Mucosa of descending colon (tissue), 3 donors: ENCODE measurements at regions not wholly inside any gene's neighbourhood (a gene's known extent, or its start where the extent isn't known, plus 50 kb on each side); places are given as distances from the start of the nearest gene placed in this dataset.

Experiments used
- ATAC-seq: fragments of 200-7000 bp; cut with Tn5 transposase; one replicate; pipeline ENCODE4 v1.9.1; 2020; ENCODE audit warnings: mild to moderate bottlenecking, moderate library complexity
- DNase-seq, 3 donors: peaks; one replicate each; pipeline ENCODE4 v3.0.0-alpha.2; 2020
- H3K36me3 ChIP-seq: fragments of 200-600 bp; one replicate; pipeline ENCODE4 v1.8.0; 2021; ENCODE audit warnings: low read depth, mild to moderate bottlenecking
- H3K4me1 ChIP-seq: fragments of 200-600 bp; one replicate; pipeline ENCODE4 v1.8.0; 2021; ENCODE audit warnings: low read depth, mild to moderate bottlenecking
- H3K4me3 ChIP-seq: fragments of 200-600 bp; one replicate; pipeline ENCODE4 v1.8.0; 2021; ENCODE audit warnings: mild to moderate bottlenecking
- H3K9me3 ChIP-seq: fragments of 200-600 bp; one replicate; pipeline ENCODE4 v1.8.0; 2021; ENCODE audit warnings: mild to moderate bottlenecking
- intact Hi-C, 2 donors: fragments of 100-400 bp; cut with DNase I in 1 of 2; cut with micrococcal nuclease in 1 of 2; formaldehyde crosslinking; loops; one replicate each; pipeline versions ENCODE4 v1.11.0 to v1.11.1; 2022; cut with DNase I, micrococcal nuclease
- TF ChIP-seq, protein P1 (sequence below): fragments of 200-600 bp; IDR thresholded peaks from one replicate; pipeline ENCODE4 v1.8.0; 2022; ENCODE audit warnings: antibody characterized with exemption, mild to moderate bottlenecking
- donor health status: DM: no; HTN: no; CAD: no; lungs with moderate emphysema.
- donor health status: DM: no; HTN: no; CAD: no.
- donor health status: DM: no; HTN: yes; CAD: no.

DNA sequence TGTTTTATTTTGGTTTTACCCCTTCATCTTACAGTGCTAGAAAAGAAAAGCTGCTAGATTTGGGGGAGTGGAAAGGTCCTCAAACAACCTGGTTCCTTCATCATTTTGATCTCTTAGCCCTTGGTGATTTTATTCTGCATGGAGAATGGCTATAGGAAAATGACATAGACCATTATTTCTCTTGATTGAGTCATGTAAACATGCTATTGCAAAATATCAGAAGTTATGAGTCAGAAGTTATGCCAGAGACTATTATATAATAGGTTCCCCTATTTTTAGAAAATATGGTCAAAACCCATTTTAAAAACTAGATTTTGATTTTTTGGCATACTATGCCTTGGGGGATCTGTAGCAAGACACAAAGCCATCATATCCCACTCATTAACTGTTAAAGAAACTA is 83.7 kb upstream of the FAM9C start:
- Histone ChIP-seq H3K4me1 (peaks cover 5% of the 10 kb centered on the region), H3K4me3 (no peak overlapping the region), H3K9me3 (no peaks in the 10 kb centered on the region), H3K36me3 (no peaks in the 10 kb centered on the region)
- DNase-seq (no peak), ATAC-seq (no peak)
- TF ChIP-seq, protein P1, sequence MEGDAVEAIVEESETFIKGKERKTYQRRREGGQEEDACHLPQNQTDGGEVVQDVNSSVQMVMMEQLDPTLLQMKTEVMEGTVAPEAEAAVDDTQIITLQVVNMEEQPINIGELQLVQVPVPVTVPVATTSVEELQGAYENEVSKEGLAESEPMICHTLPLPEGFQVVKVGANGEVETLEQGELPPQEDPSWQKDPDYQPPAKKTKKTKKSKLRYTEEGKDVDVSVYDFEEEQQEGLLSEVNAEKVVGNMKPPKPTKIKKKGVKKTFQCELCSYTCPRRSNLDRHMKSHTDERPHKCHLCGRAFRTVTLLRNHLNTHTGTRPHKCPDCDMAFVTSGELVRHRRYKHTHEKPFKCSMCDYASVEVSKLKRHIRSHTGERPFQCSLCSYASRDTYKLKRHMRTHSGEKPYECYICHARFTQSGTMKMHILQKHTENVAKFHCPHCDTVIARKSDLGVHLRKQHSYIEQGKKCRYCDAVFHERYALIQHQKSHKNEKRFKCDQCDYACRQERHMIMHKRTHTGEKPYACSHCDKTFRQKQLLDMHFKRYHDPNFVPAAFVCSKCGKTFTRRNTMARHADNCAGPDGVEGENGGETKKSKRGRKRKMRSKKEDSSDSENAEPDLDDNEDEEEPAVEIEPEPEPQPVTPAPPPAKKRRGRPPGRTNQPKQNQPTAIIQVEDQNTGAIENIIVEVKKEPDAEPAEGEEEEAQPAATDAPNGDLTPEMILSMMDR, result no peak
- intact Hi-C loops, result no loop called here

DNA sequence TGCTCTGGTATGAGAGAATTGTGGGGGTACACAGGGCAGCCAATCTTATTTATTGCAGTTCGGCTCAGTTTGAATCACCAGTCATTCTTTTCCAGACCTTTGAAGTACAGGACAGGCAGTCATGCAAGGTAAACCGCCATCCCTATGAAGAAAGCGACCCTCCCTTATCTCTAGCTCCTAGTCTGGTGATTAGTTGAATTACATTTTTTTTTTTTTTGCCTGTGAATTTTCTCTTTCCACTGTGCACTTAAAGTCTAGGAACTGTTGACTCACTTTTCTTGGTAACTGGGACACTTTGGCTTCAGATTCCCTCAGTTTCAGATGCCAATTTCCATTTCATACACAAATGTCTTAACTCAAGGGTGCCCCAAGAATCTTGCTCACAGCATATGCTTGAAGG is 82.4 kb upstream of the FAM9C start:
- no peaks in the 10 kb centered on the region for H3K36me3 ChIP-seq
- H3K4me1 ChIP-seq, result peaks cover 5% of the 10 kb centered on the region
- DNase-seq (no peak), ATAC-seq (no peak)
- intact Hi-C loops, result no loop called here
- H3K9me3 ChIP-seq, result no peaks in the 10 kb centered on the region
- H3K4me3 ChIP-seq, result no peak overlapping the region
- TF ChIP-seq, protein P1, result no peak

DNA sequence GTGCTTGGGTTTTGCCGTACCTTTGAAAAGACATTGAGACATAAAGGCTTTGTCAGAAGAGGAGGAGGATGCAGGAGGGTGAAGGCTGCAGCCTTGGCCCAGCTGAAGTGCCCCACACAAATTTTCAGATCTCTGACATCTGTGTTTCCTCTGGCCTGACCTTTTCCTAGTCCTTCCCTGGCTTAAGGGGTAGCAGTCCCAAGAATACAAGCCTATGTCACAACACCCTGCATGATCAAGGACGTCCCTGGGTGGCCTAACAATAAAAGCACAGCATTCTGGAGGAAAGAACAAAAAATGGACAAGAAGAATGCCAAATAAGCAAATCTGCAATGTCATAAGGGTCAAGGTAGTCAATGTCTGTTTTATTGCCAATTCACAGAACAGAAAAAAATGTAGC is 80.8 kb upstream of the FAM9C start:
- H3K4me3 ChIP-seq, result no peak overlapping the region
- H3K9me3 ChIP-seq, result no peaks in the 10 kb centered on the region
- H3K4me1 ChIP-seq, result peaks cover 5% of the 10 kb centered on the region
- DNase-seq (no peak), ATAC-seq (no peak)
- intact Hi-C loops, result no loop called here
- TF ChIP-seq, protein P1, result no peak
- H3K36me3 ChIP-seq, result no peaks in the 10 kb centered on the region

DNA sequence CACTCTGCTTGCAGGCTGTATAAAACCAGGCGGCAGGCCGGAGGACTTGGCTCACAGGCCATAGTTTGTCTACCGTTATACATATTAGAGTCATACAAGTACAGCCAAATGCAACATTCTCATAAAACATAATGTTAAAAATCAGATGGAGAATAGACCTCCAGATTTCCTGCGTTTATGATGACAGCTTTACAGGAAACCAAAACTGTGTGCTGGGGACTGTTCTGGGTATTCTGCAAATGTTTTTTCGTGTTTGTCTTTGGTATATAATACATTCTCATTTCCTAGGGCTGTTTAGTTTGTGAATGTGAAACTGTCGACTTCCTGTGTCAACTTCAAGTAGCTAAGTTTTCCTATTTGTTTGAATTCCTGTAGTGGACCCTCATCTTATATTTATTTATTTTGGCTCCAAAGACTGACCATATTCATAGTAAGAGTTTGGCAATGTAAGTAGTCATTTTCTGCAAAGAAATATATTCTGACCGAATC is 79.5 kb upstream of the FAM9C start:
- no peak for DNase-seq
- intact Hi-C loops, result no loop called here
- H3K9me3 ChIP-seq, result no peaks in the 10 kb centered on the region
- ATAC-seq, result peak; percentile 19
- no peak overlapping the region for H3K4me3 ChIP-seq
- TF ChIP-seq, protein P1, result no peak
- peaks cover 10% of the 10 kb centered on the region for H3K4me1 ChIP-seq
- H3K36me3 ChIP-seq, result no peaks in the 10 kb centered on the region

DNA sequence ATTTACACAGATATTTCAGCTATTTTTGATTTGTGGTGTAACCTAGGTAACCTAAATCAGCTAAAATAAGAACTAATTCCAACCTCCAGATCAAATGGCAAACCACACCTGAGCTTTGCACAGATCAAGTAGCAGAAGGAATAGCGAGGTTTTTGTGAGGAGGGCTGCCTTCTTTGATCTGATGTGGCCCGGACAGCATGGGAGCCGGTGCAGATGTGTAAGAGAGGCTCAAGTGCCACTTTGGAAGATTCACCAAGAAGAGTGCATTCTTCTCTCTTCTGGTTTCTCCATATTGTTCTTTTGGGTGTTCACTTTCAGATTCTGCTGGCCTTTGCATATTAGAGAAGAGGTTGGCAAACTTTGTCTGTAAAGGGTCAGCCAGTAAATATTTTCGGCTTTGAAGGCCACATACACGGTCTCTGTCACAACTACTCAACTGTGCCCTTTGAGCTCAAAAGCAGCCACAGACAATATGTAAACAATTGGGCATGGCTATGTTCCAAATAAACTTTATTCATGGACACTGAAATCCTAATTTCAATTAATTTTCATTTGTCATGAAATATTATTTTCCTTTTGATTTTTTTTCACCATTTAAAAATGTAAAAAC is 78.9 kb upstream of the FAM9C start:
- Histone ChIP-seq H3K4me3 (no peak overlapping the region), H3K9me3 (no peaks in the 10 kb centered on the region), H3K36me3 (no peaks in the 10 kb centered on the region), H3K4me1 (peaks cover 10% of the 10 kb centered on the region)
- DNase-seq (no peak), ATAC-seq (no peak)
- intact Hi-C loops, result no loop called here
- TF ChIP-seq, protein P1, result no peak
